WI38 (cell line): ENCODE measurements at regions not wholly inside any gene's neighbourhood (a gene's known extent, or its start where the extent isn't known, plus 50 kb on each side); places are given as distances from the start of the nearest gene placed in this dataset.

Source experiments
- H3K4me3 ChIP-seq: 2 replicates; pipeline ENCODE4 v1.5.1; 2011; ENCODE audit warnings: low read depth, mild to moderate bottlenecking, control low read depth, low read length
- CTCF ChIP-seq: IDR thresholded peaks from 2 replicates; pipeline ENCODE4 v1.5.1; 2012; ENCODE audit warnings: low read depth, mild to moderate bottlenecking, control low read depth, low read length

- H3K4me3 ChIP-seq, result no peak overlapping the region
- TF ChIP-seq CTCF, result no peak
These were observed 130.3 kb downstream of the RXFP2 start for GRCh38 chr13:31869582-31869981.

GRCh38 chr13:31870511-31870910 is 131.2 kb downstream of the RXFP2 start:
- no peak for TF ChIP-seq CTCF

GRCh38 chr13:31873145-31873544 is 133.8 kb downstream of the RXFP2 start:
- no peak for TF ChIP-seq CTCF
- no peak overlapping the region for H3K4me3 ChIP-seq

More at GRCh38 chr13:31870511-31870910, 131.2 kb downstream of the RXFP2 start:
- H3K4me3 ChIP-seq, result no peak overlapping the region

- TF ChIP-seq CTCF, result no peak
- H3K4me3 ChIP-seq, result no peak overlapping the region
These were observed 135.8 kb downstream of the RXFP2 start for GRCh38 chr13:31875134-31875533.

- H3K4me3 ChIP-seq, result no peak overlapping the region
- no peak for TF ChIP-seq CTCF
These were observed 138.7 kb downstream of the RXFP2 start for GRCh38 chr13:31878052-31878451.

- no peak for TF ChIP-seq CTCF
These were observed 139.2 kb downstream of the RXFP2 start for GRCh38 chr13:31878495-31878894.

GRCh38 chr13:31878955-31879354 is 139.6 kb downstream of the RXFP2 start:
- H3K4me3 ChIP-seq, result no peak overlapping the region
- no peak for TF ChIP-seq CTCF

More at GRCh38 chr13:31878495-31878894, 139.2 kb downstream of the RXFP2 start:
- H3K4me3 ChIP-seq, result no peak overlapping the region
